ENCODE measurements at regions not wholly inside any gene's neighbourhood (a gene's known extent, or its start where the extent isn't known, plus 50 kb on each side); places are given as distances from the start of the nearest gene placed in this dataset.
"Not testable (repeated sequence)": the region's sequence is repeated elsewhere in the genome, so short reads cannot be mapped to it uniquely, and the experiment has no call there.

- DNase-seq (ENCODE audit: low read depth): no peak
- TF ChIP-seq CTCF (IDR thresholded peaks at IDR 0.05; ENCODE audit: low read length, missing control alignments): no peak
- no peak overlapping the region for H3K4me3 ChIP-seq (replicated peaks; ENCODE audit: low read depth, low read length)
These were observed 1002.3 kb upstream of the KCND2 start for GRCh38 chr7:119270644-119271043.

GRCh38 chr7:119271147-119271779 lies 1001.7 kb upstream of the KCND2 start:
- H3K4me3 ChIP-seq (replicated peaks; ENCODE audit: low read depth, low read length): no peak overlapping the region

GRCh38 chr7:119281181-119281846 lies 991.7 kb upstream of the KCND2 start:
- TF ChIP-seq CTCF (IDR thresholded peaks at IDR 0.05; ENCODE audit: low read length, missing control alignments): no peak
- DNase-seq (ENCODE audit: low read depth): no peak
- H3K4me3 ChIP-seq (replicated peaks; ENCODE audit: low read depth, low read length): no peak overlapping the region

More at GRCh38 chr7:119271147-119271779, 1001.7 kb upstream of the KCND2 start:
- TF ChIP-seq CTCF (IDR thresholded peaks at IDR 0.05; ENCODE audit: low read length, missing control alignments): no peak
- DNase-seq (ENCODE audit: low read depth): no peak

GRCh38 chr7:119283353-119283752 lies 989.6 kb upstream of the KCND2 start:
- no peak overlapping the region for H3K4me3 ChIP-seq (replicated peaks; ENCODE audit: low read depth, low read length)
- no peak for DNase-seq (ENCODE audit: low read depth)
- TF ChIP-seq CTCF (IDR thresholded peaks at IDR 0.05; ENCODE audit: low read length, missing control alignments): no peak

GRCh38 chr7:119288416-119288815 lies 984.6 kb upstream of the KCND2 start:
- TF ChIP-seq CTCF (IDR thresholded peaks at IDR 0.05; ENCODE audit: low read length, missing control alignments): no peak
- no peak overlapping the region for H3K4me3 ChIP-seq (replicated peaks; ENCODE audit: low read depth, low read length)
- DNase-seq (ENCODE audit: low read depth): no peak

- not testable (repeated sequence) for DNase-seq (ENCODE audit: low read depth); H3K4me3 ChIP-seq (replicated peaks; ENCODE audit: low read depth, low read length)
These were observed 972.6 kb upstream of the KCND2 start for GRCh38 chr7:119300341-119300740.

GRCh38 chr7:119320316-119320715 lies 952.7 kb upstream of the KCND2 start:
- DNase-seq (ENCODE audit: low read depth): no peak
- no peak for TF ChIP-seq CTCF (IDR thresholded peaks at IDR 0.05; ENCODE audit: low read length, missing control alignments)
- no peak overlapping the region for H3K4me3 ChIP-seq (replicated peaks; ENCODE audit: low read depth, low read length)
